Cardiac muscle cell (in vitro differentiated cells and primary cell): ENCODE measurements at regions not wholly inside any gene's neighbourhood (a gene's known extent, or its start where the extent isn't known, plus 50 kb on each side); places are given as distances from the start of the nearest gene placed in this dataset.

ENCODE experiments used
- DNase-seq, 2 donors: peaks; one replicate each; pipeline versions ENCODE4 v3.0.0 to v3.0.0-alpha.2; 2010 to 2017; ENCODE audit warnings: low read depth in 1 of 2, low spot score in 1 of 2
- H3K27ac ChIP-seq: fragments of 200-600 bp; sonication (generic); 2 replicates; pipeline ENCODE4 v1.5.1; 2016
- H3K27me3 ChIP-seq: fragments of 200-600 bp; sonication (generic); 2 replicates; pipeline ENCODE4 v1.6.0; 2016; ENCODE audit warnings: control low read depth
- H3K36me3 ChIP-seq: fragments of 200-600 bp; sonication (generic); 2 replicates; pipeline ENCODE4 v1.5.1; 2016; ENCODE audit warnings: control low read depth
- H3K4me1 ChIP-seq: fragments of 200-600 bp; sonication (generic); 2 replicates; pipeline ENCODE4 v1.8.1; 2017; ENCODE audit warnings: low read depth, mild to moderate bottlenecking, mixed run types
- H3K4me3 ChIP-seq: fragments of 200-600 bp; sonication (generic); 2 replicates; pipeline ENCODE4 v1.5.1; 2016; ENCODE audit warnings: mild to moderate bottlenecking
- H3K9me3 ChIP-seq: fragments of 200-600 bp; sonication (generic); 2 replicates; pipeline ENCODE4 v1.5.1; 2017; ENCODE audit warnings: low read depth, mild to moderate bottlenecking, control low read depth
- CTCF ChIP-seq: IDR thresholded peaks from 2 replicates; pipeline ENCODE4 v1.5.1; 2012; ENCODE audit warnings: low read depth, mild to moderate bottlenecking, low read length

- H3K27ac ChIP-seq: no peak overlapping the region
- peaks cover 7% of the 10 kb centered on the region for H3K4me1 ChIP-seq
- H3K9me3 ChIP-seq: no peaks in the 10 kb centered on the region
- H3K27me3 ChIP-seq: no peaks in the 10 kb centered on the region
- peak in 1 of 2 donors; percentile 40 for DNase-seq
- no peaks in the 10 kb centered on the region for H3K36me3 ChIP-seq
- no peak for TF ChIP-seq CTCF
- H3K4me3 ChIP-seq: no peak overlapping the region
Measured at GRCh38 chr13:74570834-74571233, 436.6 kb upstream of the KLF12 start.

- TF ChIP-seq CTCF: no peak
- H3K27ac ChIP-seq: no peak overlapping the region
Measured at GRCh38 chr13:74570046-74570445, 435.8 kb upstream of the KLF12 start.

GRCh38 chr13:74569251-74569650, 435.0 kb upstream of the KLF12 start:
- Histone ChIP-seq H3K36me3 (no peaks in the 10 kb centered on the region), H3K27ac (no peak overlapping the region), H3K4me1 (no peaks in the 10 kb centered on the region), H3K4me3 (no peak overlapping the region), H3K9me3 (no peaks in the 10 kb centered on the region), H3K27me3 (no peaks in the 10 kb centered on the region)
- DNase-seq: peak in 1 of 2 donors; percentile 11
- no peak for TF ChIP-seq CTCF

More at GRCh38 chr13:74570046-74570445, 435.8 kb upstream of the KLF12 start:
- peaks cover 4% of the 10 kb centered on the region for H3K4me1 ChIP-seq
- H3K27me3 ChIP-seq: no peaks in the 10 kb centered on the region
- H3K36me3 ChIP-seq: no peaks in the 10 kb centered on the region
- no peaks in the 10 kb centered on the region for H3K9me3 ChIP-seq
- no peak overlapping the region for H3K4me3 ChIP-seq
- no peak for DNase-seq

- Histone ChIP-seq H3K4me1 (no peaks in the 10 kb centered on the region), H3K27ac (no peak overlapping the region), H3K27me3 (no peaks in the 10 kb centered on the region), H3K36me3 (no peaks in the 10 kb centered on the region), H3K9me3 (no peaks in the 10 kb centered on the region), H3K4me3 (no peak overlapping the region)
- no peak for DNase-seq
- TF ChIP-seq CTCF: no peak
Measured at GRCh38 chr13:74567485-74567884, 433.3 kb upstream of the KLF12 start.

GRCh38 chr13:74562381-74562780, 428.2 kb upstream of the KLF12 start:
- no peaks in the 10 kb centered on the region for H3K4me1 ChIP-seq
- H3K27ac ChIP-seq: no peak overlapping the region
- no peaks in the 10 kb centered on the region for H3K9me3 ChIP-seq
- no peaks in the 10 kb centered on the region for H3K27me3 ChIP-seq
- no peak for DNase-seq
- no peak overlapping the region for H3K4me3 ChIP-seq
- H3K36me3 ChIP-seq: no peaks in the 10 kb centered on the region
- TF ChIP-seq CTCF: no peak

- no peaks in the 10 kb centered on the region for H3K27me3 ChIP-seq
- no peak for DNase-seq
- H3K4me3 ChIP-seq: no peak overlapping the region
- no peak for TF ChIP-seq CTCF
- no peaks in the 10 kb centered on the region for H3K36me3 ChIP-seq
- H3K4me1 ChIP-seq: no peaks in the 10 kb centered on the region
- no peak overlapping the region for H3K27ac ChIP-seq
- no peaks in the 10 kb centered on the region for H3K9me3 ChIP-seq
Measured at GRCh38 chr13:74561155-74561554, 427.0 kb upstream of the KLF12 start.
